Testis (tissue), 2 donors: ENCODE measurements at regions not wholly inside any gene's neighbourhood (a gene's known extent, or its start where the extent isn't known, plus 50 kb on each side); places are given as distances from the start of the nearest gene placed in this dataset.

Source experiments
- DNase-seq: peaks from one replicate; pipeline ENCODE4 v3.0.0-alpha.2; 2019
- H3K27ac ChIP-seq, 2 donors: fragments of 200-600 bp; sonication (generic); one replicate each; pipeline ENCODE4 v1.5.1; 2019
- H3K27me3 ChIP-seq: fragments of 200-600 bp; sonication (generic); one replicate; pipeline ENCODE4 v1.5.1; 2019
- H3K36me3 ChIP-seq: fragments of 200-600 bp; sonication (generic); one replicate; pipeline ENCODE4 v1.5.1; 2017; ENCODE audit warnings: low read depth; ENCODE audit errors: missing control alignments
- H3K4me1 ChIP-seq: fragments of 200-600 bp; sonication (generic); one replicate; pipeline ENCODE4 v1.5.1; 2019
- H3K4me3 ChIP-seq, 2 donors: fragments of 200-600 bp; sonication (generic); one replicate each; pipeline ENCODE4 v1.5.1; 2017 to 2019
- H3K9me3 ChIP-seq: fragments of 200-600 bp; sonication (generic); one replicate; pipeline ENCODE4 v1.5.1; 2017
- CTCF ChIP-seq, 3 experiments: fragments of 450-650 bp in 2 of 3; fragments of 200-600 bp in 1 of 3; sonication (generic) in 1 of 3; IDR thresholded peaks; one replicate each; pipeline ENCODE4 v1.5.1; 2016 to 2019; ENCODE audit warnings: antibody characterized with exemption in 3 of 3, mild to moderate bottlenecking in 2 of 3, moderate library complexity in 1 of 3
- POLR2A ChIP-seq: fragments of 450-650 bp; IDR thresholded peaks from one replicate; pipeline ENCODE4 v1.6.1; 2017; ENCODE audit warnings: antibody characterized with exemption, mild to moderate bottlenecking, moderate library complexity
- WGBS, 2 donors: methylation state at CpG; one replicate each; pipeline ENCODE4 v1.1.5; 2018; 5-methylcytosine and 5-hydroxymethylcytosine counted together
- intact Hi-C: fragments of 100-400 bp; cut with DNase I; formaldehyde crosslinking; loops from one replicate; pipeline ENCODE4 v1.15.1; 2023; ENCODE audit warnings: low total_unique reads

- TF ChIP-seq CTCF (IDR thresholded peaks at IDR 0.05) = no peak
- no peak for TF ChIP-seq POLR2A
- intact Hi-C loops = no loop called here
- no peak overlapping the region for H3K27ac ChIP-seq
- WGBS, 2 donors = 86 to 94% methylated on average over 4 of the region's 4 CpGs
- H3K27me3 ChIP-seq = no peaks in the 10 kb centered on the region
- no peak for DNase-seq
- H3K36me3 ChIP-seq = no peaks in the 10 kb centered on the region
- H3K4me1 ChIP-seq = no peaks in the 10 kb centered on the region
- H3K4me3 ChIP-seq = no peak overlapping the region
- no peaks in the 10 kb centered on the region for H3K9me3 ChIP-seq
These were observed 161.3 kb upstream of the POU3F1 start for GRCh38 chr1:38207906-38208305.

- H3K9me3 ChIP-seq = no peaks in the 10 kb centered on the region
- no peak overlapping the region for H3K4me3 ChIP-seq
- no peaks in the 10 kb centered on the region for H3K27me3 ChIP-seq
- no peak for DNase-seq
- TF ChIP-seq POLR2A = no peak
- TF ChIP-seq CTCF (IDR thresholded peaks at IDR 0.05) = no peak
- intact Hi-C loops = no loop called here
- WGBS, 2 donors = 93 to 96% methylated on average over 9 to 15 of the region's 15 CpGs
- H3K4me1 ChIP-seq = no peaks in the 10 kb centered on the region
- H3K36me3 ChIP-seq = no peaks in the 10 kb centered on the region
- H3K27ac ChIP-seq = no peak overlapping the region
These were observed 160.7 kb upstream of the POU3F1 start for GRCh38 chr1:38207275-38207674.

GRCh38 chr1:38204698-38205097 is 158.1 kb upstream of the POU3F1 start:
- no peak overlapping the region for H3K27ac ChIP-seq
- no peaks in the 10 kb centered on the region for H3K9me3 ChIP-seq
- no peaks in the 10 kb centered on the region for H3K4me1 ChIP-seq
- TF ChIP-seq POLR2A = no peak
- no peak for TF ChIP-seq CTCF (IDR thresholded peaks at IDR 0.05)
- no peaks in the 10 kb centered on the region for H3K36me3 ChIP-seq
- H3K4me3 ChIP-seq = no peak overlapping the region
- DNase-seq = no peak
- H3K27me3 ChIP-seq = no peaks in the 10 kb centered on the region
- intact Hi-C loops = no loop called here
- 96 to 97% methylated on average over 3 of the region's 3 CpGs for WGBS, 2 donors

- Histone ChIP-seq H3K36me3 (no peaks in the 10 kb centered on the region), H3K4me3 (no peak overlapping the region), H3K27ac (no peak overlapping the region), H3K27me3 (no peaks in the 10 kb centered on the region), H3K9me3 (no peaks in the 10 kb centered on the region), H3K4me1 (no peaks in the 10 kb centered on the region)
- WGBS, 2 donors = 70 to 75% methylated on average over 4 of the region's 4 CpGs
- no peak for TF ChIP-seq POLR2A
- TF ChIP-seq CTCF (IDR thresholded peaks at IDR 0.05) = no peak
- intact Hi-C loops = no loop called here
- DNase-seq = no peak
These were observed 156.8 kb upstream of the POU3F1 start for GRCh38 chr1:38203441-38203840.

- intact Hi-C loops = no loop called here
- WGBS, 2 donors = 45 to 65% methylated on average over 1 of the region's 1 CpG
- Histone ChIP-seq H3K4me3 (no peak overlapping the region), H3K27ac (no peak overlapping the region), H3K4me1 (no peaks in the 10 kb centered on the region), H3K27me3 (no peaks in the 10 kb centered on the region), H3K36me3 (no peaks in the 10 kb centered on the region), H3K9me3 (no peaks in the 10 kb centered on the region)
- DNase-seq = no peak
- TF ChIP-seq CTCF (IDR thresholded peaks at IDR 0.05) = no peak
- TF ChIP-seq POLR2A = no peak
These were observed 154.8 kb upstream of the POU3F1 start for GRCh38 chr1:38201431-38201830.
